ENCODE measurements at regions not wholly inside any gene's neighbourhood (a gene's known extent, or its start where the extent isn't known, plus 50 kb on each side); places are given as distances from the start of the nearest gene placed in this dataset.

DNA sequence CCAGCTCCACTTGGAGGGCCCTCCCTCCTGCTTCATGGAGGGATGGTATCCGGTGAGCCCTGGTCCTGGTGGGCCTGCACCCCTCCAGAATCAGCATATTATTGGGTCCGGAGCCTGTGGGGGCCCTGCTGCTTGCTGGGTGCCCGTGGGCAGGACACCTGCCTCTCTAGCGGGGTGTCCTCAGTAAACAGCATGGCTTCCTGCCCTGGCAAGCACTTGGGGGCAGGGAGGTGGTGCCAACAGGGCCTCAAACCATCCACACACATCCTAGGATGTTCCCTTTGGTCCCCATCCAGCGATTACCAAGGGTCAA is 108.3 kb downstream of the CTTN start:
- H3K4me3 Mint-ChIP-seq (ENCODE audit: low read depth, unreplicated experiment) = no peak overlapping the region
- H3K27me3 Mint-ChIP-seq (ENCODE audit: unreplicated experiment) = no peaks in the 10 kb centered on the region
- H3K27ac Mint-ChIP-seq (ENCODE audit: unreplicated experiment) = no peak overlapping the region
- no peak for DNase-seq
- no peaks in the 10 kb centered on the region for H3K36me3 Mint-ChIP-seq (ENCODE audit: insufficient read depth, unreplicated experiment)
- H3K4me1 Mint-ChIP-seq (ENCODE audit: low read depth, unreplicated experiment) = no peaks in the 10 kb centered on the region
- TF ChIP-seq, protein P1, sequence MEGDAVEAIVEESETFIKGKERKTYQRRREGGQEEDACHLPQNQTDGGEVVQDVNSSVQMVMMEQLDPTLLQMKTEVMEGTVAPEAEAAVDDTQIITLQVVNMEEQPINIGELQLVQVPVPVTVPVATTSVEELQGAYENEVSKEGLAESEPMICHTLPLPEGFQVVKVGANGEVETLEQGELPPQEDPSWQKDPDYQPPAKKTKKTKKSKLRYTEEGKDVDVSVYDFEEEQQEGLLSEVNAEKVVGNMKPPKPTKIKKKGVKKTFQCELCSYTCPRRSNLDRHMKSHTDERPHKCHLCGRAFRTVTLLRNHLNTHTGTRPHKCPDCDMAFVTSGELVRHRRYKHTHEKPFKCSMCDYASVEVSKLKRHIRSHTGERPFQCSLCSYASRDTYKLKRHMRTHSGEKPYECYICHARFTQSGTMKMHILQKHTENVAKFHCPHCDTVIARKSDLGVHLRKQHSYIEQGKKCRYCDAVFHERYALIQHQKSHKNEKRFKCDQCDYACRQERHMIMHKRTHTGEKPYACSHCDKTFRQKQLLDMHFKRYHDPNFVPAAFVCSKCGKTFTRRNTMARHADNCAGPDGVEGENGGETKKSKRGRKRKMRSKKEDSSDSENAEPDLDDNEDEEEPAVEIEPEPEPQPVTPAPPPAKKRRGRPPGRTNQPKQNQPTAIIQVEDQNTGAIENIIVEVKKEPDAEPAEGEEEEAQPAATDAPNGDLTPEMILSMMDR (IDR thresholded peaks at IDR 0.05; ENCODE audit: unreplicated experiment) = no peak
- CTCF ChIA-PET = no interaction called here
- BruUV-seq (replicated peaks) = no TSS peak
- intact Hi-C loops (cut with micrococcal nuclease; ENCODE audit: unreplicated experiment) = no loop called here
- H3K9me3 Mint-ChIP-seq (ENCODE audit: low read depth, unreplicated experiment) = no peaks in the 10 kb centered on the region

DNA sequence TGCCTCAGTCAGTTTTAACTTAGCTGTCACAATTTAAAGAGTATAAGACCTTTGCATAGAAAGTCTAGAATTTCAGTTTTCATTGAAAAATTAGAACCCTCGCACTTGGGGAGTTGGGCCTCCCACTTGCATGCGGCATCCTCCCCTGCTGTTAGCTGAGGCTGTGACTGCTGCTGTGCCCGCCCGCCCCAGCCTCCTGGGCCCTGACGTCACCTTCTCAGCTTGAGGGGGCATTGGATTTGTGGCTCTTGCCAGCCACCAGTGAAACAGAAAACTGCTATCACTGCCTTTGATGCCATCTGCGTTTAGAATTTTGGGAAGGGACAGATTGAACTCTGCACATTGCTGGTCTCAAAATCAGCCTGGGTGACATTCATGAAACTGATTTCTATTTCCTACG is 108.7 kb downstream of the CTTN start:
- CTCF ChIA-PET = no interaction called here
- TF ChIP-seq, protein P1 (IDR thresholded peaks at IDR 0.05; ENCODE audit: unreplicated experiment) = no peak
- H3K9me3 Mint-ChIP-seq (ENCODE audit: low read depth, unreplicated experiment) = no peaks in the 10 kb centered on the region
- BruUV-seq (replicated peaks) = no TSS peak
- no peaks in the 10 kb centered on the region for H3K27me3 Mint-ChIP-seq (ENCODE audit: unreplicated experiment)
- H3K4me3 Mint-ChIP-seq (ENCODE audit: low read depth, unreplicated experiment) = no peak overlapping the region
- H3K36me3 Mint-ChIP-seq (ENCODE audit: insufficient read depth, unreplicated experiment) = no peaks in the 10 kb centered on the region
- no peak overlapping the region for H3K27ac Mint-ChIP-seq (ENCODE audit: unreplicated experiment)
- DNase-seq = no peak
- intact Hi-C loops (cut with micrococcal nuclease; ENCODE audit: unreplicated experiment) = no loop called here
- no peaks in the 10 kb centered on the region for H3K4me1 Mint-ChIP-seq (ENCODE audit: low read depth, unreplicated experiment)

DNA sequence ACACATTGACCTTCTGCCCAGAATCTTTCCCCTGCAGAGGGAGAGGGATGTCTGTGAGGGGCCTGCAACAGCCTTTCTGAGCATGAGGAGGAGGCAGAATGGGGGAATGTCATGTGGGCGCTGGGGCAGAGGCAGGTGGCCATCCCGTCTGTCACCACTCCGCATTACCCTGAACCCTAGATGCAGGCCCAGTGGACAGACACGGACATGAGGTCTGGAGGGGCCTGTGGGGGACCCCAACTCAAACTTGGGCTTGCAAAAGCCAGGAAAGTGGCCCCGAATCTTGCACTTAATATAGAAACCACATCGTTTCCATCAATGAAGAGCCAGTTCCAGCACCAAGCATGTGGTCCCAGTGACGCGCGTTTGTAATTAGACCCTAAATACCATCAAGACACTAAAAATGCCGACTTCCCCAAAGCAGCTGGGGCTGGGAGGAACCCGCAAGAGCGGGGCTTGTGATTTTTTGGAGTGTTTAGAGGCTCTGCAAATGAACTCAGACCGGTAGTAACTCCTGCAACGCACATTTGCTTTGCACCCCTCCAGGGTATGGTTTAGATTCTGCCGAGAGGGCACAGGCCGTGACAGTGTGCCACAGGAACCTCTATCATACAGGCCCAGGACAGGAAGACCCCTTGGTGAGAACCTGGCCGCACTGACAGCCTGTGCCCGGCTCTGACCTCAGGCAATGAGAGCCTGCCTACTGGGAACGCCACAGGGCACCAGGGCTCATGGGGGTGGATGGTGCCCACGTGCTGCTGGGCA is 109.3 kb downstream of the CTTN start:
- BruUV-seq (replicated peaks) = no TSS peak
- TF ChIP-seq, protein P1 (IDR thresholded peaks at IDR 0.05; ENCODE audit: unreplicated experiment) = no peak
- intact Hi-C loops (cut with micrococcal nuclease; ENCODE audit: unreplicated experiment) = no loop called here
- CTCF ChIA-PET = no interaction called here
- Mint-ChIP-seq H3K36me3 (ENCODE audit: insufficient read depth, unreplicated experiment) (no peaks in the 10 kb centered on the region), H3K4me3 (ENCODE audit: low read depth, unreplicated experiment) (no peak overlapping the region), H3K4me1 (ENCODE audit: low read depth, unreplicated experiment) (no peaks in the 10 kb centered on the region), H3K27ac (ENCODE audit: unreplicated experiment) (no peak overlapping the region), H3K27me3 (ENCODE audit: unreplicated experiment) (no peaks in the 10 kb centered on the region), H3K9me3 (ENCODE audit: low read depth, unreplicated experiment) (peaks cover 4% of the 10 kb centered on the region)
- DNase-seq = no peak

DNA sequence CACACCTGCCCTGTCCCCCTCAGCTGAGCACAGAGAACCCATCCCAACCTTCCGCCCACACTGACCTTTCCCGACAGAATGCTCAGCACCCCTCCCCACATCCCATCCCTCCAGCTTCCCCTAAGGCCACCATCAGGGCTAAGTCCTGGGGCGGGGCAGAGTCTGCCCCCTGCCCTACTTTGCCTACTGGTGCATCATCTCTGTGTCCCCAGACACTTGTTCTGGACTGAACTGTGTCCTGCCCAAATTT is 109.8 kb downstream of the CTTN start:
- Mint-ChIP-seq H3K27me3 (ENCODE audit: unreplicated experiment) (no peaks in the 10 kb centered on the region), H3K27ac (ENCODE audit: unreplicated experiment) (no peak overlapping the region), H3K36me3 (ENCODE audit: insufficient read depth, unreplicated experiment) (peaks cover 4% of the 10 kb centered on the region), H3K4me3 (ENCODE audit: low read depth, unreplicated experiment) (no peak overlapping the region), H3K4me1 (ENCODE audit: low read depth, unreplicated experiment) (no peaks in the 10 kb centered on the region), H3K9me3 (ENCODE audit: low read depth, unreplicated experiment) (peaks cover 8% of the 10 kb centered on the region)
- TF ChIP-seq, protein P1 (IDR thresholded peaks at IDR 0.05; ENCODE audit: unreplicated experiment) = no peak
- CTCF ChIA-PET = no interaction called here
- BruUV-seq (replicated peaks) = no TSS peak
- intact Hi-C loops (cut with micrococcal nuclease; ENCODE audit: unreplicated experiment) = no loop called here
- DNase-seq = no peak

Data from Calu3 (cell line).